GM18507 (cell line): ENCODE measurements at regions not wholly inside any gene's neighbourhood (a gene's known extent, or its start where the extent isn't known, plus 50 kb on each side); places are given as distances from the start of the nearest gene placed in this dataset.
"Not testable (repeated sequence)": the region's sequence is repeated elsewhere in the genome, so short reads cannot be mapped to it uniquely, and the experiment has no call there.

Source experiments
- DNase-seq: peaks from one replicate; pipeline ENCODE4 v3.0.0; 2011; ENCODE audit warnings: low read depth; ENCODE audit not compliant: insufficient read length; ENCODE audit errors: extremely low spot score
- FAIRE-seq: peaks from 2 replicates; lab custom pipeline; 2011; peaks lifted over from hg19 to GRCh38; lab: Jason Lieb, UNC

DNA sequence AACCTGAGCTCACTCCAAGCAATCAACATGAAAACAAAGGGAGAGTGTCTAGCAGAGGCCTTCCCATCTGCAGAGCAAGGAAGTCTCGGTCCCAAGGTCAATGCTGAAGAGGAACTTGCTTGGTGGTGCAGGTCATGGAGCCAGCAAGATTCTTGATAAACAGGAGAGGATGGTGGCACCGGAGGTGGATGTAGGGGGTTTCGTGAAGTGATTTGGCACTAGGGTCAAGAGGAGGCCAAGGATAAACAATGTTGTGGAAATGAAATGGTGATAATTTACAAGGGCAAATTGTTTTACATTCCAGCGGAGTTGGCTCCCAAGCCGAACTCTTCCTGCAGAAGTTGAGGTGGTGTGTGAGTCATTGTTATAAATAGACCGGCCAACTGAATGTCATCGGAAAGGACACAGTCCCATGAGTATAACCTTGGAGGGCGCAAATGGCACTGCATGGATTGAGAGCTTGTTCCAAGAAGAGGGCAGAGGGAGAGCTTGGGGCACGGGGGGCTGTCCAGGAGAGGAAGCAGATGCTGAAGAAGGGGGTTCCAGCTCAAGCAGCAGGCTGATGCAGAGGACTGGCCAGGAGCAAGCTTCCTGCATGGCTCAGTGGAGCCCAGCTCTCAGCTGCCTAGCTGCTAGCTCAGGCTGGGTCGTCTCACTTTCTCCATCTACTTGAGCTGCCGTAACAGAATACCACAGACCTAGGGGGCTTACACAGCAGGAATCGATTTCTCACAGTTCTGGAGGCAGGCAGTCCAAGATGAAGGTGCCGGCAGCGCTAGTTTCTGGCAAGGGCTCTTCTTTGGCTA lies 136.6 kb downstream of the COPRS start:
- FAIRE-seq (no peak), DNase-seq (no peak)

DNA sequence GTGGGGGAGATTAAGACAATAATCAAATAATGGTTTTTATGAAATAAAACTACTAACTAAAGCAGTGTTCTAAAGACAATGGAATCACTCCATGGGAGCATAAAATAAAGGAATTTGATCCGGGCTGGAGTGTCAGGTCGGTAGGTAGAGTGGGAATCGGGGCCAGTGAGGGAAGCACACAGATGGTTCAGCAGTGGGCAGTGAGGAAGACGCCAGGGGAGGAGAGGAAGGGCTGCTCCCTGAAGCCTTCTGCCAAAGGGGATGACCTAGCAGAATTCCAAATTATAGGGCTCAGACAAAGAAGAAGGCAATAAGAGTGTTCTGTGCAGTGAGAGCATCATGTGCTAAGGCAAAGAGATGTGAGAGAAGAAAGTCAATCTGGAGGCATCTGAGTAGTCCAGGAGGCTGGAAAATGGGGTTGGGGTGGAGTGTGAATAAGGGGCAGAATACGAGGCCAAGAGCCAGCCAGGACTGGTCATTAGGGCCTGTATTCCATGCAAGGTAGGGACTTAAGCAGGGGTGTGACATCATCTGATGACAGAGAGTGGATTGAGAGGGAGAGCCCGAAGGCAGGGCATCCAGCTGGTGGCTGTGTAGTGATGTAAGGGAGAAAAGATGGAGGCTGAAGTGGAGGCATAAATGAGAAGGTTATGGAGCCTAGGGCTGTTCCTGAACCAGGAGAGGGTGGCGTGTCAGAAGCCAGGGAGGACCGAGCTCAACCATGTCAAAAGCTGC lies 137.6 kb downstream of the COPRS start:
- FAIRE-seq: no peak

DNA sequence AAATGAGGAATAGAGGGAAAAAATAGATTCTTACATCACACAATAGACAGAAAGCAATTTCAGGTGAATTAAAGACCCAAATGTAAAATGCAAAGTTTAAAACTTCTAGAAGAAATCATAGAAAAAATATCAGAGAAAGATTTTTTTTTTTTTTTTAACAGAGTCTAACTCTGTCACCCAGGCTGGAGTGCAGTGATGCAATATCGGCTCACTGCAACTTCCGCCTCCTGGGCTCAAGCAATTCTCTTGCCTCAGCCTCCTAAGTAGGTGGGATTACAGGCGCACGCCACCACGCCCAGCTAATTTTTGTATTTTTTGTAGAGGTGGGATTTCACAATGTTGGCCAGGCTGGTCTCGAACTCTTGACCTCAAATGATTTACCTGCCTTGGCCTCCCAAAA lies 141.8 kb downstream of the COPRS start:
- FAIRE-seq, DNase-seq: not testable (repeated sequence)

More for the DNA sequence above, 137.6 kb downstream of the COPRS start:
- no peak for DNase-seq

DNA sequence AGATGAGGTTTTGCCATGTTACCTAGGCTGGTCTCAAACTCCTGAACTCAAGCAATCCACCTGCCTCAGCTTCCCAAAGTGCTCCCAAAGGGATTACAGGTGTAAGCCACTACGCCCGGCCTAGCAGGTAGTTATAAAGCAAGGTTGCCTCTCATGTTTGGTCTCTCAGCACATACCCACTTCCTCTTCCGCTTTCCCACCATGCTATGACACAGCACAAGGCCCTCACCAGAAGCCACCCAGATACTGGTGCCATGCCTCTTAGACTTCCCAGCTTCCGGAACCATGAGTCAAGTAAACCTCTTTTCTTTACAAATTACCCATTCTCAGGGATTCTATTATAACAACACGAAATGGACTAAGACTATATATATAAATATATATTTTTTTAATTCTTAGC lies 143.6 kb downstream of the COPRS start:
- no peak for DNase-seq
- FAIRE-seq: no peak

DNA sequence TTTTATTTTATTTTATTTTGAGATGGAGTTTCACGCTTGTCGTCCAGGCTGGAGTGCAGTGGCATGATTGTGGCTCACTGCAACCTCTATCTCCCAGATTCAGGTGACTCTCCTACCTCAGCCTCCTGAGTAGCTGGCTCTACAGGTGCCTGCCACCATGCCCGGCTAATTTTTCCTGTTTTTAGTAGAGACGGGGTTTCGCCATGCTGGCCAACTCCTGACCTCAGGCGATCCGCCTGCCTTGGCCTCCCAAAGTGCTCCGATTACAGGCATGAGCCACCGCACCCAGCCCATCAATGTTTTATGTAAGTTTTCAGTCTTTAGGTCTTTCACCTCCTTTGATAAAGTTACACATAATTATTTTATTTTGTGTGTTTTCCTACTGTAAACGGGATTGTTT lies 154.6 kb downstream of the COPRS start:
- no peak for FAIRE-seq
- DNase-seq: no peak

DNA sequence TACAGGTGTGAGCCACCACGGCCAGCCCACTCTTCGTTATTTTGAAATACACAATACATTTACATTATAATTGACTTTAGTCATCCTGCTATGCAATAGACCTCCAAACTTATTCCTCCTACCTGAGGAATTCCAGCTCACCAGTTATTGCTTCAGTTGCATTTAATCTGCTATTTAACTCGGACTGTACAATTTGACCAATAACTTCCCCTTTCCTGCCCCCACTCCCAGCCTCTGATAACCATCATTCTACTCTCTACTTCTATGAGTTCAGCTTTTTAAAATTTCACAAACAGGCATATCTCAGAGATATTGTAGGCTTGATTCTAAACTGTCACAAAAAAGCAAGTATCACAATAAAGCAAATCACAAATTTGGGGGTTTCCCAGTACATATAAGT lies 157.0 kb downstream of the COPRS start:
- DNase-seq (no peak), FAIRE-seq (no peak)

DNA sequence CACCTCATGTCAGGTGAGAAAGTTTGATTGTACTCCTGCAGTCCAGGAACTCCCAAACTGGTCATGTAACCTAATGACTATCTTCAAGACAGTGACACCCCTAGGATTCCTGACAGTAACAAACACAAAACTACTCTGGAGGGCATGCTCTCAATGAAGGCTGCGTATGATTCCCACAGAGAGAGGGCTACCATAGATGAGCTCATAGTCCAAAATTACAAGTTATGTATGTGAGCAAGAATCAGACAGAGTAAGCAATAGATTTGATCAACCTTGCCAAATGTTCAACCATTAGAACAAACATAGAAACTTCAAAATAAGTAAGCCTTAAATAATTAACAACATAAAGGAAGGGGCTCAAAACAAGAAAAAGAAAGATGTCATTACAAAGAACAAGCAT lies 158.1 kb downstream of the COPRS start:
- no peak for FAIRE-seq
- no peak for DNase-seq

DNA sequence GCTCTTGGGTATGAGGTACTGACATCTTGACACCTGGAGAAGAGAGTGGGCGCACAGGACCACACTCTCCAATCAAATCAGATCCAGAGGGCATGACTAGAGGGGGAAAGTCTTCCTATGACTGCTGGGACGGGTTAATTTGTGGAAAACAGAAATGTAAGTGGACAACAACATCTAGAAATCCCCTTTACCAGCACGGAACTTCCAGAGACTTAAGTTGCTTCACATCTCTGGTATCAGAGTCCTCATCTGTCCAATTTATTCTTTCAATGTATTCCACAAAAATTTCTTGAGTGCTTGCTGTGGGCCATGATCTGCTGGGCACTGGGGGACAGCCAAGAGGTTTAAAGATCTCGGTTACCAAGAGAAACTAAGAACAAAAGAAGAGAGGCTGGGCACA lies 159.2 kb downstream of the COPRS start:
- no peak for FAIRE-seq
- DNase-seq: no peak

DNA sequence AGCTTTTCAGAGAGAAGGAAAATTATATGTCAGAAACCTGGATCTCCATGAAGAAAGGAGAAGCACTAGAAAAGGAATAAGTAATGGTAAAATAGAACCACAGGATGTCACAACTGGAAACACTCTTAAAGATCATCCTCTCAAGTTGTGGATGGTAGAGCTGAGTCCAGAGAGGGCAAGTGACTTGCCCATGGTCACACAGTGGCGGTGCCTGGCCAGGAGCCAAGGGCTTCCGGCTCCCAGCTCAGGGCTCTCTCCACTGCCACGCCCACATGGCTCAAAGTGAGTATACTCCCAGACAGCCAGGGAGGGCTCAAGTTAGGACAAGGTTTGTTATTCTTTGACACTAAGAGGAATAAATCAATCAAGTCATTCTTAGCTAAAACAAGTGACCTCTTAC lies 159.8 kb downstream of the COPRS start:
- FAIRE-seq: no peak
- no peak for DNase-seq

DNA sequence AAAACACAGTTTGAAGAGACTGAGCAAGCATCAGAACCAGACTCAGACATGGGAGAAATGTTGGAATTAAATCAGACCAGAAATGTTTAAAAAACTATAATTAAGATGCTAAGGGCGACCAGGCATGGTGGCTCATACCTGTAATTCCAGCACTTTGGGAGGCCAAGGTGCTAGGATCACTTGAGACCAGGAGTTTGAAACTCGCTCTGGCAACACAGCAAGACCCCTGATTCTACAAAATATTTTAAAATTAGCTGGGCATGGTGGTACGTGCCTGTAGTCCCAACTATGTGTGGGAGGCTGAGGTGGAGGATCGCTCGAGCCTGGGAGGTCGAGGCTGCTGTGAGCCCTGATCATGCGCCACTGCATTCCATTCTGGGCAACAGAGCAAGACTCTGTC lies 160.3 kb downstream of the COPRS start:
- DNase-seq (no peak), FAIRE-seq (no peak)

DNA sequence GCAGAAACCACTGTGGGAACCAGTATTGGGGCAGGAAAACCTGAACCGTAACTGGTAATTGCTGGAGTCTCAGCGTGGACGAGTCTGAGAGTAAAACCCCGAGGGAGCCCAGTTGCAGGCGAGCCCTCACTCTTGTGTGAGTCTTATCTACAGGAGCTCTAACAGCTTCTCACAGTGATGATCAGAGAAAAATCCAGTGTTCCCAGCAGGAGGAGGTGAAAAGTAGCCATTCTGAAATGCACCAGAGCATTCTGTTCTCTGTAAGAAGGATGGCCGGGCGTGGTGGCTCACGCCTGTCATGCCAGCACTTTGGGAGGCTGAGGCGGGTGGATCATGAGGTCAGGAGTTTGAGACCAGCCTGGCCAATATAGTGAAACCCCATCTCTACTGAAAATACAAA lies 161.2 kb downstream of the COPRS start:
- FAIRE-seq: no peak
- DNase-seq: no peak

DNA sequence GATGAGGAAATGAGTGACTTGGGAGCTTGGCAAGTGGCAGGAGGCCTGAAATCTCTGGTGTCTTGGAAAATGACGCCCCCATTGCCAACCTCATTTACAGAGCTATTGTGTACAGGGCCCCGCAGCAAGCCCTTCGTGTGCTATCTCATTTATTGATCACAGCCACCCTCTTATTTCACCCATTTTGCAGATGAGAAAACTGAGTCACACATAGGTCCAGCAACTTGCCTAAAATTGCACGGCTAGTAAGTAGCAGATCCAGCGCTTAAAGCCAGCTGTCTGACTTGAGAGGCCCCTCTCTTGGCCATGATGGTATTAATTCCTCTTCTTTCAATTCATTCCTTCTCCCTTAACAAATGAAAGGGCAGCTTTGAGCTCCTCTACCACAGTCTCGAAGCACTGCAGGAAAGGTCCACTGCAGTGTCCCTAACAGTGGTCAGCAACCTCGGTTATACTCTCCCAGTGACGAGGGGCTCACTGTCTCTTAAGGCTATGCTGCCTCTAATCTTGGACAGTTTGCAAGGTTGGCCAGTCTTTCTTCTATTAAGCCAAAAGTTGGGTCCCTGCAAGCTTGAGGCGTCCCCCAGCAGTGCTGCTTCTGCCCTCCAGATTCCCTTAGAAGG lies 162.2 kb downstream of the COPRS start:
- no peak for DNase-seq
- no peak for FAIRE-seq

DNA sequence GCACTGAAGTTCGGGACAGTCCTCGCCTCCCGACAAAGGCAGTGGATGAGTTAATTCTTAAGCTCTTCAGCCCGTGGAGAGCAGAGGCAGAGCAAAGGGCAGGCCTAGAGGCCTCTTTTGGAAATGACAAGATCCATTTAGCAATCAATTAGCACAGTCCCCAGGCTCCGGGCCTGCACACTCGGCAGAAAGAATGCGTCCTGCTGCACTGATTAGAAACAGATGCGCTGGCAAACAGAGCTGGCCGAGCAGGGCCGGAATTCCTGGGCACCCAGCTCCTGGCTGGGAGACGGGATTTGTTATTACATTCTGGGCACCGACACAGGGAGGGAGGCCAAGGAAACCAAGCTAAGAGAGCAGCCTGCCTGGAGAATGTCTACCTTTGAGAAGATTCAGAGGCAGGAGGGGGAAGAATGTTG lies 162.9 kb downstream of the COPRS start:
- no peak for DNase-seq
- FAIRE-seq: no peak

DNA sequence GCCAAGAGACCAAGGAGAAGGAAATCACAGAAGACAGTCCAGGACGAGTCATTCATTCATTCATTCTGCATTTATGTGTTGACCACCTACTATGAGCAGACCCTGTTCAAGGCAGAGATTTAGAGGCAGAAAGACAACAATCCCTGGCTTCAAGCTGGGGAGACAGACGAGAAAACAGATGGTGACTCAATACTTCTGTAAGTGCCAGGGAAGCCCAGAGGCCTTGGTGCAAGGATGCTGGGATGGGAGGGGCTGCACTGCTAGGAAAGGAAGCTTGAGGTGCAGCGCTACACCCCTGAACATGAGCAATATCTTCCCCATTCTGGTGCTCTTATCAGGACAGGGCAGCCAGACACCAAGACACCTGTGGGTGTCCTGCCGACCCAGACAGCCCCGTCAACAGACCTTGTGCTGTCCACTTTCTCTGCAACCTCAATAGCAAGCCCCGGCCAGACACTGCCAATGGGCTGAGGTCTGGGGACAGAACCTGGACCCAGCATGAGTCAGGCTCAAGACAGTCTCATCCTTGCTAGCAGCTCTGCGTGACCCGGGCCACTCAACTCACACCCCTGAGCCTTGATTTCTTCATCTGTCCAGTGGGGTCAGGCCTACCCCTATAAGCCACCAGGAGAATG lies 163.5 kb downstream of the COPRS start:
- DNase-seq (no peak), FAIRE-seq (no peak)

DNA sequence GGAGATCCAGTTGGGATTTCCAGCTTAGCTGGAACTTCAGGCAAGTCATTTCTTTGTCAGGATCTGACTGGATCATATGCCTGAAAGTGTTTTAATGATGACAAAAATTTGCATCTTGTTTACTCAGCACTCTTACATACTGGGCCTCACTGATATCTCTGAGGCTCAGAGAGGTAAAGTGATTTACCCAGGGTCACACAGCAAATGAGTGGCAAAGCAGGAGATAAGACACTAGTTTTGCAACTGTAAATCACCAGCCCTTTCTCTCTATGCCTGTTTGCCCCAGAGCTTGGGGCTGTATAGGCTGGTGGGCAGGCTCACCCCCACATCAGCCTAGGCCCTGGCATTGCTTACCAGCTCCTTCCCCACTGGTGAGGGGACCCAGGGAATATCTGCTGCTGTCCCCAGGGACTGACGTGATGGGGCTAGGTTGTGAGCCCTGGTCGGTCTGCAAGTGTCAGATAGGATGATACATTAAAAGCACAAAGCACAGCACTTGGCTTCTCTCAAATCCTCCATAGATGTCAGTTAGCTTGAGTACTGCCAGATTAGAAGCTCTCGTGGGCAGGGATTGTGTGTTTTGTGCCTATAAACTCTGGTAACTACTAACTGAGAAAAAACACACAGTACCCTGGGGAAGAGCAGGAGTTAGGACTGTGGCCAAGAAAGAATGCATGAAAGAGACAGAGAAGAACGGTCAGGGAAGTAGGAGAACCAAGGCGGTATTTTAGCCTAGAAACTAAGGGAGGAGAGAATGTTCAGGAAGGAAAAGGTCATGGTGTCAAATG lies 165.4 kb downstream of the COPRS start:
- FAIRE-seq (no peak), DNase-seq (no peak)

DNA sequence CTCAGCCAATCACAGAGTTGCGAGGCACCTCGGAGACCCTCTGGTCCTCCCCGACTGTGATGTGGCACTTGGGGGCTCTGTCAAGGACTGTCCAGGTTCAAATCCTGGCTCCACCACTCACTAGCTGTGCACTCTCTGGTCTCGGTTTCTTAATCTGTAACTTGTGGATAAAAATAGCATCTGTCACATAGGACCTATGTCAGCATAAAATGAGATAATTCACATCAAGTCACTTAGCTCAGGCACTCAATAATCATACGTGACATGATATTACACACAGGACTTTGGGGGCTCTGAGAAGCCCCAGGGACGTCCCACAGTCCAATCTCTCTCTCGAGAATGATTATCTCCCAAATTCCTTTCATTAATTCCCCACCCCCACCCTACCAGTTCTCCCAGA lies 166.4 kb downstream of the COPRS start:
- FAIRE-seq (no peak), DNase-seq (no peak)

DNA sequence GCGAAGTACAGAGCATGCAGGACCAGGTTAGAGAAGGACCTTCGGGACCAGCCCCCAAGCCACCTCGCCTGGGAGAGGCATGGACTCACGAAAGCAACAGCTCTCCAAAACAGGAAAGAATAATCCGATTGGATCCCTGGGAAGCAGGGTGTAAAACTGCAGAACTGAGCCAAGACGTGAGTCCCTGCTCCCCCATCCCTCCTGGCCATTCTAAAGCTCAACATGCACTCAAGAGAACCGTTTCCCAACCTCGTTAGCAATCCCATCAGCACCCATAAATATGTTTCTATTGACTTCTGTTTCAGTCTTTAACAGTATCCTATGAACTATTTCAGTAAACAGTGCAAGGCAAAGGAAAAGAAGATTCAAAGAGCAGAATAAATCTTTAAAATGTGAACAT lies 167.0 kb downstream of the COPRS start:
- FAIRE-seq (no peak), DNase-seq (no peak)

DNA sequence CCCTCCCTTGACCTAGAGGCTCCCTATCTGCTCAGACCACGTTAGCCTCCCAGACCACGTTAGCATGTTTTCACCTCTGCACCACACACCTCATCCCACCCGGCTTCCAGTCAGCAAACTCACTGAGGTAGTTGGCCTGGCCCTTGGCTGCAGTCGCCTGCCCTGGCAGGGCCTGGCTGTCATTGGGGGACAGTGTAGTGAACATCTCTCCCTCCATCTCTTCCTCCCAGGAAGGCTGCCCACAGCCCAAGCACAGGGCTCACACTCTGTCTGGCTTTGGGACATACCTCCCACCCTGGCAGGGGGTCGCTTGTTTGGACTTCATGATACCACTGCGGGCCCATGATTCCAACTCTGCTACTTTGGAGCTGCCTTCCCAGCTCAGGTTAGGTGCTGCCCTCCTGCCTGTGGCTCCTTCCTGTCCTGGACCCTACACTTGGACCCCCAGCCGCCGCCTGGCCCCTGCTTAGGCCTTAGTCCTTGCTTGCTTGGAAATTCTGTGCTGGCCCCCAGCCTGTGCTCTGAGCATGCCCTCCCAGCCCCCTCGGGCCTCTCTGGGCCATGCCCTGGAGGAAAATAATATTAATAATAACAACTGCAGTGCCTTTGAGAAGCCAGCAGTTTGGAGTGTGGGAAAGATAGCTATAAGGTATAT lies 167.7 kb downstream of the COPRS start:
- no peak for FAIRE-seq
- DNase-seq: no peak

DNA sequence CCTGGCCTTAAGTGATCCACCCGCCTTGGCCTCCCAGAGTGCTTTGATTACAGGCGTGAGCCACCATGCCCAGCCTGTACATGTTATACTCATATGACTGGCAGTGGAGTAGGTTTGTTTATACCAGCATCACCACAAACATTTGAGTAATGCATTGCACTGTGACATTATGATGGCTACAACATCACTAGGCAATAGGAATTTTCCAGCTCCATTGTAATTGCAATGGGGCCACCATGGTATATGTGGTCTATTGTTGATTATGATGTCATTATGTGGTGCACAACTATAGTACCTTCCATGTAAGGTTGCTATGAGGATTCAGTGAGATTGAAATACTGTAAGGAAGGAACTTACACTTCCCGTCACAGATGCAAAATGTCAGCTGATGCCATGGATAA lies 168.9 kb downstream of the COPRS start:
- no peak for FAIRE-seq
- DNase-seq: no peak
